Fibroblast of mammary gland (primary cell): ENCODE measurements at regions not wholly inside any gene's neighbourhood (a gene's known extent, or its start where the extent isn't known, plus 50 kb on each side); places are given as distances from the start of the nearest gene placed in this dataset.

Experiments used
- DNase-seq: peaks from one replicate; pipeline ENCODE4 v3.0.0-alpha.2; 2010; ENCODE audit warnings: low read depth
- H3K4me3 ChIP-seq: 2 replicates; pipeline ENCODE4 v1.5.1; 2011; ENCODE audit warnings: low read depth, mild to moderate bottlenecking, low read length, moderate library complexity; ENCODE audit not compliant: control insufficient read depth
- TF ChIP-seq, protein P1 (sequence below): conservative IDR thresholded peaks from 2 replicates; pipeline ENCODE4 v1.5.1; 2011; ENCODE audit warnings: low read depth, low read length, inconsistent platforms; ENCODE audit not compliant: control insufficient read depth, insufficient read depth

- H3K4me3 ChIP-seq = no peak overlapping the region
- TF ChIP-seq, protein P1, sequence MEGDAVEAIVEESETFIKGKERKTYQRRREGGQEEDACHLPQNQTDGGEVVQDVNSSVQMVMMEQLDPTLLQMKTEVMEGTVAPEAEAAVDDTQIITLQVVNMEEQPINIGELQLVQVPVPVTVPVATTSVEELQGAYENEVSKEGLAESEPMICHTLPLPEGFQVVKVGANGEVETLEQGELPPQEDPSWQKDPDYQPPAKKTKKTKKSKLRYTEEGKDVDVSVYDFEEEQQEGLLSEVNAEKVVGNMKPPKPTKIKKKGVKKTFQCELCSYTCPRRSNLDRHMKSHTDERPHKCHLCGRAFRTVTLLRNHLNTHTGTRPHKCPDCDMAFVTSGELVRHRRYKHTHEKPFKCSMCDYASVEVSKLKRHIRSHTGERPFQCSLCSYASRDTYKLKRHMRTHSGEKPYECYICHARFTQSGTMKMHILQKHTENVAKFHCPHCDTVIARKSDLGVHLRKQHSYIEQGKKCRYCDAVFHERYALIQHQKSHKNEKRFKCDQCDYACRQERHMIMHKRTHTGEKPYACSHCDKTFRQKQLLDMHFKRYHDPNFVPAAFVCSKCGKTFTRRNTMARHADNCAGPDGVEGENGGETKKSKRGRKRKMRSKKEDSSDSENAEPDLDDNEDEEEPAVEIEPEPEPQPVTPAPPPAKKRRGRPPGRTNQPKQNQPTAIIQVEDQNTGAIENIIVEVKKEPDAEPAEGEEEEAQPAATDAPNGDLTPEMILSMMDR = no peak
- DNase-seq = no peak
These were observed 278.9 kb upstream of the KCNJ16 start for GRCh38 chr17:69796078-69796477.

- TF ChIP-seq, protein P1 = no peak
These were observed 274.2 kb upstream of the KCNJ16 start for GRCh38 chr17:69800870-69801269.

DNA sequence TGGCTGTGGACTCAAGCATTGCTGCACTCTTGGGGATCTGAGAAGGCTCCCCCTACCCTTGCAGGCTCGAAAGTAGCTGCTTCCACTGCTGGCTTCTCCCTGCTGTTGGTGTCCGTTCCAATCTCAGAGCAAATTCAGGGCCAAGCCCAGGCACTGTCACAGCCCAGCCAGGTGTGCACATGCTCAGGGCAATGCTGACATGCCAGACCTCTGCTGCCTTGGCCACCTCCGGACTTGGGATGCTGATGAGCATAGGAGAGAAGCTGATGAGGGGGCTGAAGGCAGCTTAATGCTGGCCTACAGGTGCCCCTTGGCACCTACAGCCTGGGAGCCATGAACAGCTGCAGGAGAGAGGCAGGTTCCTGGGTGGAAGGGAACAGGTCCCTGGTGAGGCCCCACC is 273.7 kb upstream of the KCNJ16 start:
- DNase-seq = no peak
- TF ChIP-seq, protein P1 = no peak
- H3K4me3 ChIP-seq = no peak overlapping the region

More at GRCh38 chr17:69800870-69801269, 274.2 kb upstream of the KCNJ16 start:
- H3K4me3 ChIP-seq = no peak overlapping the region
- DNase-seq = no peak

DNA sequence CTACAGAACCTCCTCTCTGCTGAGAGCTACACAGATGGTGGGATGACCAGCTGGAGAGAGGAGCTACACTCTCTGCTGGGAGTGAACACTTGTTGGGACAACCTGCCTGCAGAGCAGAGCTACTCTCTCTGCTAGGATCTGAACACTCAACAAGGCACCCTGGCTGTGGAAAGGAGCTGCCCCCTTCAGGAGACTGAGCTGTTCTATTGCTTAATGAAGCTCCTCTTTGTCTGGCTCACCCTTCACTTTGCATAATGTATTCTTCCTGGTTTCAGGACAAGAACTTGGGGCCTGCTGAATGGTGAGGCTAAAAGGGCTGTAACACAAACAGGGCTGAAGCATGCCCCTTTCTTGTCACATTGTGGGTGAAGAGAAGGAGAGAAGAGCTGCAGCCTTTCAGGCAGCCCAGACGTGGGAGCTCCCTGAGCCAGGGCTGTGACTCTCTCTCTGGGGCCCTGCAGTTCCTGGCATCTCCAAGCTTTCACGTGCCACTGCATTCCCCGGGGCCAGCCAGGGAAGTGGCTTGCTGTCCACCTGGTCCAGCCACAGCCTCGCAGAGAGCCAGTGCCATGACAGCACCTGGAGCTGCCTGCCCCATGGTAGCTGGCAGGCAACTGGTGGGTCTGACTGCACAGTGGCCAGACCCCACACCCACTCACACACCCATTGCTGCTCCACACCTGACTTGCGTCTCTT is 272.8 kb upstream of the KCNJ16 start:
- H3K4me3 ChIP-seq = no peak overlapping the region
- DNase-seq = no peak
- TF ChIP-seq, protein P1 = no peak

- TF ChIP-seq, protein P1 = no peak
- no peak overlapping the region for H3K4me3 ChIP-seq
- DNase-seq = no peak
These were observed 265.7 kb upstream of the KCNJ16 start for GRCh38 chr17:69809331-69809730.

DNA sequence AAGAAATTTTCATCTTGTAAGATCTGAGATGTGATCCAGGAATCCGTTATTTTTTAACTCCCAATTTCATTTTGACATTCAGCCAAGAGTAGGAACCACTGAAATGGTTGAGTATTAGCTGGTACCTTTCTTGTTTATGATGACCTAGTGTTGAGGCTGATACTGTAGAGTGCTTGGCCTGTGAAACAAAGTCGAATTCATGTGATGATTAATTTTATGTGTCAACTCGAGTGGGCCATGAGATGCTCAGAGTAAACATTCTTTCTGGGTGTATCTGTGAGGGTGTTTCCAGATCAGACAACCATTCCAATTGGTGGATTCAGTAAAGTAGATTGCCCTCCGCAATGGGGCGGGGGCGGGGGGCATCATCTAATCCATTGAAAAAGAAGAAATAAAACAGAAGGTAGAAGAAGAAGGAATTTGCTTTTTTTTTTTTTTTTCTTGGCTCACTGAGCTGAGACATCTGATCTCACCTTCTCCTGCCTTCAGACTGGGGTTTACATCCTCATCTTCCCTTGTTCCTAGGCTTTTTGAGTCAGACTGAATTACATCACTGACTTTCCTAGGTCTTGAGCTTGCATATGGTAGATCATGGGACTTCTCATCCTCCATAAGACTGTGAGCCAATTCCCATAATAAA is 264.6 kb upstream of the KCNJ16 start:
- TF ChIP-seq, protein P1 = no peak
- DNase-seq = no peak
- no peak overlapping the region for H3K4me3 ChIP-seq
